ENCODE measurements at regions not wholly inside any gene's neighbourhood (a gene's known extent, or its start where the extent isn't known, plus 50 kb on each side); places are given as distances from the start of the nearest gene placed in this dataset.

GRCh38 chr5:167263185-167263584, 1028.3 kb upstream of the WWC1 start:
- DNase-seq (ENCODE audit: low spot score): no peak
- Mint-ChIP-seq H3K4me1 (ENCODE audit: low read depth) (no peaks in the 10 kb centered on the region), H3K4me3 (no peak overlapping the region), H3K27ac (no peak overlapping the region), H3K27me3 (ENCODE audit: low read depth) (no peaks in the 10 kb centered on the region), H3K36me3 (ENCODE audit: low read depth) (no peaks in the 10 kb centered on the region), H3K9me3 (peaks cover 10% of the 10 kb centered on the region)

- no peak overlapping the region for H3K4me3 Mint-ChIP-seq
- no peak for DNase-seq (ENCODE audit: low spot score)
- H3K27ac Mint-ChIP-seq: no peak overlapping the region
- H3K27me3 Mint-ChIP-seq (ENCODE audit: low read depth): no peaks in the 10 kb centered on the region
- no peaks in the 10 kb centered on the region for H3K36me3 Mint-ChIP-seq (ENCODE audit: low read depth)
- H3K4me1 Mint-ChIP-seq (ENCODE audit: low read depth): no peaks in the 10 kb centered on the region
- H3K9me3 Mint-ChIP-seq: peaks cover 10% of the 10 kb centered on the region
These were observed 1027.1 kb upstream of the WWC1 start for GRCh38 chr5:167264348-167264747.

GRCh38 chr5:167268337-167268736, 1023.1 kb upstream of the WWC1 start:
- no peaks in the 10 kb centered on the region for H3K27me3 Mint-ChIP-seq (ENCODE audit: low read depth)
- H3K4me1 Mint-ChIP-seq (ENCODE audit: low read depth): no peaks in the 10 kb centered on the region
- H3K36me3 Mint-ChIP-seq (ENCODE audit: low read depth): no peaks in the 10 kb centered on the region
- no peak overlapping the region for H3K4me3 Mint-ChIP-seq
- H3K27ac Mint-ChIP-seq: no peak overlapping the region
- no peak for DNase-seq (ENCODE audit: low spot score)
- peaks cover 10% of the 10 kb centered on the region for H3K9me3 Mint-ChIP-seq

- Mint-ChIP-seq H3K36me3 (ENCODE audit: low read depth) (no peaks in the 10 kb centered on the region), H3K4me3 (no peak overlapping the region)
These were observed 1022.3 kb upstream of the WWC1 start for GRCh38 chr5:167269146-167269545.

GRCh38 chr5:167271081-167271480, 1020.4 kb upstream of the WWC1 start:
- DNase-seq (ENCODE audit: low spot score): no peak
- H3K4me3 Mint-ChIP-seq: no peak overlapping the region
- H3K4me1 Mint-ChIP-seq (ENCODE audit: low read depth): no peaks in the 10 kb centered on the region
- no peaks in the 10 kb centered on the region for H3K36me3 Mint-ChIP-seq (ENCODE audit: low read depth)
- H3K9me3 Mint-ChIP-seq: peaks cover 4% of the 10 kb centered on the region
- H3K27me3 Mint-ChIP-seq (ENCODE audit: low read depth): no peaks in the 10 kb centered on the region
- H3K27ac Mint-ChIP-seq: no peak overlapping the region

More at GRCh38 chr5:167269146-167269545, 1022.3 kb upstream of the WWC1 start:
- H3K27me3 Mint-ChIP-seq (ENCODE audit: low read depth): no peaks in the 10 kb centered on the region
- no peaks in the 10 kb centered on the region for H3K4me1 Mint-ChIP-seq (ENCODE audit: low read depth)
- H3K9me3 Mint-ChIP-seq: peaks cover 9% of the 10 kb centered on the region
- no peak overlapping the region for H3K27ac Mint-ChIP-seq
- DNase-seq (ENCODE audit: low spot score): no peak

GRCh38 chr5:167271511-167271910, 1019.9 kb upstream of the WWC1 start:
- H3K4me1 Mint-ChIP-seq (ENCODE audit: low read depth): no peaks in the 10 kb centered on the region
- H3K9me3 Mint-ChIP-seq: peaks cover 4% of the 10 kb centered on the region
- no peaks in the 10 kb centered on the region for H3K27me3 Mint-ChIP-seq (ENCODE audit: low read depth)
- H3K36me3 Mint-ChIP-seq (ENCODE audit: low read depth): no peaks in the 10 kb centered on the region
- DNase-seq (ENCODE audit: low spot score): no peak
- no peak overlapping the region for H3K4me3 Mint-ChIP-seq
- H3K27ac Mint-ChIP-seq: no peak overlapping the region

GRCh38 chr5:167280111-167280510, 1011.3 kb upstream of the WWC1 start:
- no peaks in the 10 kb centered on the region for H3K4me1 Mint-ChIP-seq (ENCODE audit: low read depth)
- H3K36me3 Mint-ChIP-seq (ENCODE audit: low read depth): no peaks in the 10 kb centered on the region
- peaks cover 8% of the 10 kb centered on the region for H3K9me3 Mint-ChIP-seq
- no peak overlapping the region for H3K27ac Mint-ChIP-seq
- no peak for DNase-seq (ENCODE audit: low spot score)
- no peak overlapping the region for H3K4me3 Mint-ChIP-seq
- H3K27me3 Mint-ChIP-seq (ENCODE audit: low read depth): no peaks in the 10 kb centered on the region

- H3K27me3 Mint-ChIP-seq (ENCODE audit: low read depth): no peaks in the 10 kb centered on the region
- peaks cover 8% of the 10 kb centered on the region for H3K9me3 Mint-ChIP-seq
- no peaks in the 10 kb centered on the region for H3K4me1 Mint-ChIP-seq (ENCODE audit: low read depth)
- H3K27ac Mint-ChIP-seq: no peak overlapping the region
- DNase-seq (ENCODE audit: low spot score): no peak
- no peak overlapping the region for H3K4me3 Mint-ChIP-seq
- no peaks in the 10 kb centered on the region for H3K36me3 Mint-ChIP-seq (ENCODE audit: low read depth)
These were observed 1009.5 kb upstream of the WWC1 start for GRCh38 chr5:167281925-167282324.

- Mint-ChIP-seq H3K27ac (no peak overlapping the region), H3K4me3 (no peak overlapping the region), H3K36me3 (ENCODE audit: low read depth) (no peaks in the 10 kb centered on the region), H3K27me3 (ENCODE audit: low read depth) (no peaks in the 10 kb centered on the region), H3K4me1 (ENCODE audit: low read depth) (no peaks in the 10 kb centered on the region), H3K9me3 (peaks cover 8% of the 10 kb centered on the region)
- DNase-seq (ENCODE audit: low spot score): no peak
These were observed 1007.8 kb upstream of the WWC1 start for GRCh38 chr5:167283691-167284090.

- DNase-seq (ENCODE audit: low spot score): no peak
- H3K27ac Mint-ChIP-seq: no peak overlapping the region
- H3K4me3 Mint-ChIP-seq: no peak overlapping the region
- no peaks in the 10 kb centered on the region for H3K27me3 Mint-ChIP-seq (ENCODE audit: low read depth)
- H3K36me3 Mint-ChIP-seq (ENCODE audit: low read depth): no peaks in the 10 kb centered on the region
- no peaks in the 10 kb centered on the region for H3K4me1 Mint-ChIP-seq (ENCODE audit: low read depth)
- peaks cover 7% of the 10 kb centered on the region for H3K9me3 Mint-ChIP-seq
These were observed 1007.1 kb upstream of the WWC1 start for GRCh38 chr5:167284222-167284890.

- no peaks in the 10 kb centered on the region for H3K4me1 Mint-ChIP-seq (ENCODE audit: low read depth)
- no peak for DNase-seq (ENCODE audit: low spot score)
These were observed 1005.9 kb upstream of the WWC1 start for GRCh38 chr5:167285591-167285990.

GRCh38 chr5:167286891-167287290, 1004.6 kb upstream of the WWC1 start:
- DNase-seq (ENCODE audit: low spot score): no peak
- Mint-ChIP-seq H3K9me3 (peaks cover 4% of the 10 kb centered on the region), H3K4me3 (no peak overlapping the region), H3K4me1 (ENCODE audit: low read depth) (no peaks in the 10 kb centered on the region), H3K27ac (no peak overlapping the region), H3K36me3 (ENCODE audit: low read depth) (no peaks in the 10 kb centered on the region), H3K27me3 (ENCODE audit: low read depth) (no peaks in the 10 kb centered on the region)

More at GRCh38 chr5:167285591-167285990, 1005.9 kb upstream of the WWC1 start:
- Mint-ChIP-seq H3K9me3 (peaks cover 4% of the 10 kb centered on the region), H3K27me3 (ENCODE audit: low read depth) (no peaks in the 10 kb centered on the region), H3K36me3 (ENCODE audit: low read depth) (no peaks in the 10 kb centered on the region), H3K27ac (no peak overlapping the region), H3K4me3 (no peak overlapping the region)

- no peak for DNase-seq (ENCODE audit: low spot score)
- H3K4me1 Mint-ChIP-seq (ENCODE audit: low read depth): no peaks in the 10 kb centered on the region
- H3K36me3 Mint-ChIP-seq (ENCODE audit: low read depth): no peaks in the 10 kb centered on the region
- H3K27ac Mint-ChIP-seq: no peak overlapping the region
- no peak overlapping the region for H3K4me3 Mint-ChIP-seq
- H3K9me3 Mint-ChIP-seq: peaks cover 5% of the 10 kb centered on the region
- H3K27me3 Mint-ChIP-seq (ENCODE audit: low read depth): no peaks in the 10 kb centered on the region
These were observed 1001.0 kb upstream of the WWC1 start for GRCh38 chr5:167290478-167290877.

- no peaks in the 10 kb centered on the region for H3K27me3 Mint-ChIP-seq (ENCODE audit: low read depth)
- DNase-seq (ENCODE audit: low spot score): no peak
- no peak overlapping the region for H3K4me3 Mint-ChIP-seq
- H3K4me1 Mint-ChIP-seq (ENCODE audit: low read depth): no peaks in the 10 kb centered on the region
- no peak overlapping the region for H3K27ac Mint-ChIP-seq
- no peaks in the 10 kb centered on the region for H3K36me3 Mint-ChIP-seq (ENCODE audit: low read depth)
- H3K9me3 Mint-ChIP-seq: peaks cover 10% of the 10 kb centered on the region
These were observed 996.4 kb upstream of the WWC1 start for GRCh38 chr5:167294882-167295680.
